Caco-2 (cell line): ENCODE measurements at regions not wholly inside any gene's neighbourhood (a gene's known extent, or its start where the extent isn't known, plus 50 kb on each side); places are given as distances from the start of the nearest gene placed in this dataset.

Source experiments
- BruUV-seq: library from RNA; stranded (reverse); fragments of 400-500 nt; replicated peaks from 2 replicates; lab custom pipeline; 2021; lab: Mats Ljungman, UMichigan
- CTCF ChIA-PET: fragments of 300-600 bp; sonication (Branson Sonifier 250); formaldehyde crosslinking; loops from one replicate; lab custom pipeline; 2022; ENCODE audit warnings: antibody characterized with exemption; lab: Charles Lee
- POLR2A ChIA-PET: fragments of 300-600 bp; sonication (Branson Sonifier 250); formaldehyde crosslinking; loops from one replicate; lab custom pipeline; 2022; ENCODE audit warnings: antibody characterized with exemption; lab: Charles Lee
- DNase-seq, 2 experiments: peaks; one replicate each; pipeline versions ENCODE4 v3.0.0 to v3.0.0-alpha.2; 2020 to 2022
- H3K27me3 ChIP-seq: replicated peaks from 2 replicates; pipeline ENCODE4 v1.6.0; 2011; ENCODE audit warnings: low read length; ENCODE audit not compliant: control insufficient read depth, insufficient read depth
- H3K36me3 ChIP-seq: 2 replicates; pipeline ENCODE4 v1.5.1; 2011; ENCODE audit warnings: low read length; ENCODE audit not compliant: control insufficient read depth, insufficient read depth
- H3K4me1 ChIP-seq: fragments of 250-450 bp; sonication (Bioruptor Pico); 2 replicates; pipeline ENCODE4 v1.5.1; 2020; ENCODE audit warnings: mild to moderate bottlenecking
- H3K4me3 ChIP-seq: 2 replicates; pipeline ENCODE4 v1.5.1; 2011; ENCODE audit warnings: low read depth, mild to moderate bottlenecking, control low read depth, low read length
- H3K9me3 ChIP-seq: fragments of 250-450 bp; sonication (Bioruptor Pico); 2 replicates; pipeline ENCODE4 v1.5.1; 2020; ENCODE audit warnings: mild to moderate bottlenecking, moderate library complexity
- H3K27ac Mint-ChIP-seq: one replicate; pipeline ENCODE4 v1.8.0; 2022; ENCODE audit warnings: mixed read lengths; ENCODE audit not compliant: unreplicated experiment
- H3K27me3 Mint-ChIP-seq: one replicate; pipeline ENCODE4 v1.8.0; 2022; ENCODE audit warnings: mixed read lengths; ENCODE audit not compliant: insufficient read depth, unreplicated experiment
- H3K36me3 Mint-ChIP-seq: one replicate; pipeline ENCODE4 v1.8.0; 2022; ENCODE audit warnings: mild to moderate bottlenecking, mixed read lengths; ENCODE audit not compliant: insufficient read depth, unreplicated experiment
- H3K4me1 Mint-ChIP-seq: one replicate; pipeline ENCODE4 v1.8.0; 2022; ENCODE audit warnings: low read depth, mixed read lengths; ENCODE audit not compliant: unreplicated experiment
- H3K4me3 Mint-ChIP-seq: one replicate; pipeline ENCODE4 v1.8.0; 2022; ENCODE audit warnings: mild to moderate bottlenecking, moderate library complexity, mixed read lengths; ENCODE audit not compliant: unreplicated experiment
- H3K9me3 Mint-ChIP-seq: one replicate; pipeline ENCODE4 v1.8.0; 2022; ENCODE audit warnings: mixed read lengths; ENCODE audit not compliant: unreplicated experiment
- intact Hi-C: fragments of 100-400 bp; cut with micrococcal nuclease; formaldehyde crosslinking; loops from one replicate; pipeline ENCODE4 v1.10.0; 2022; ENCODE audit not compliant: unreplicated experiment
- TF ChIP-seq, protein P1 (sequence below), 2 experiments: fragments of 200-600 bp in 1 of 2; IDR thresholded peaks; 1 replicate in 1 of 2; 2 replicates in 1 of 2; pipeline versions ENCODE4 v1.5.1 to v1.8.0; 2011 to 2022; ENCODE audit warnings: antibody characterized with exemption in 1 of 2, control low read depth in 1 of 2, inconsistent platforms in 1 of 2, low read depth in 1 of 2, low read length in 1 of 2, mild to moderate bottlenecking in 1 of 2, moderate library complexity in 1 of 2; ENCODE audit not compliant: insufficient read depth in 1 of 2, severe bottlenecking in 1 of 2, unreplicated experiment in 1 of 2

DNA sequence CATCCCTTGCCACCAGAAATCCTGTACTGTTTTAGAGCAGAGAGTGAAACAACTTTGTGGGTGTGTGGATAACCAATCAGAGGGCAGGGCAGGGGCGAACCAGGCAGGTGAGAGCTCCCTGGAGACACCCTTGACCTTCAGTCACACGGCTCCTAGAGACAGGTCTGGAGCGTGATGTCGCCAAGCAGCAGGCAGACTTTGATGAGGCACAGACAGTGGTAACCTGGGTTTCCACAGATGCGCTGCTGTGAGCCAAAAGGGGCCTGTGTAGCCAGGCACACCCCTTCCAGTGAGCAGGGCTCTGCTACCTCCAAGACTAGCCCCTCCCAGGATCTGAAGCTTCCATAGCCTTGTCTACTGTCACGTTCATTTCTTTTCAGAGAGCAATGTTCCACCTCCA, 317.8 kb upstream of the ADCY2 start:
- intact Hi-C loops: loop anchor here (5.0 kb wide), 2 partner anchors 184 to 314 kb away; no protein-coding TSS in a partner anchor
- Histone ChIP-seq H3K4me3 (no peak overlapping the region), H3K36me3 (no peaks in the 10 kb centered on the region), H3K9me3 (no peaks in the 10 kb centered on the region), H3K4me1 (no peaks in the 10 kb centered on the region), H3K27me3 (no peaks in the 10 kb centered on the region)
- Mint-ChIP-seq H3K4me3 (no peak overlapping the region), H3K36me3 (no peaks in the 10 kb centered on the region), H3K9me3 (no peaks in the 10 kb centered on the region), H3K27ac (no peak overlapping the region), H3K27me3 (no peaks in the 10 kb centered on the region), H3K4me1 (no peaks in the 10 kb centered on the region)
- DNase-seq: no peak
- no TSS peak for BruUV-seq
- CTCF ChIA-PET: no interaction called here
- POLR2A ChIA-PET: no interaction called here
- TF ChIP-seq, protein P1, sequence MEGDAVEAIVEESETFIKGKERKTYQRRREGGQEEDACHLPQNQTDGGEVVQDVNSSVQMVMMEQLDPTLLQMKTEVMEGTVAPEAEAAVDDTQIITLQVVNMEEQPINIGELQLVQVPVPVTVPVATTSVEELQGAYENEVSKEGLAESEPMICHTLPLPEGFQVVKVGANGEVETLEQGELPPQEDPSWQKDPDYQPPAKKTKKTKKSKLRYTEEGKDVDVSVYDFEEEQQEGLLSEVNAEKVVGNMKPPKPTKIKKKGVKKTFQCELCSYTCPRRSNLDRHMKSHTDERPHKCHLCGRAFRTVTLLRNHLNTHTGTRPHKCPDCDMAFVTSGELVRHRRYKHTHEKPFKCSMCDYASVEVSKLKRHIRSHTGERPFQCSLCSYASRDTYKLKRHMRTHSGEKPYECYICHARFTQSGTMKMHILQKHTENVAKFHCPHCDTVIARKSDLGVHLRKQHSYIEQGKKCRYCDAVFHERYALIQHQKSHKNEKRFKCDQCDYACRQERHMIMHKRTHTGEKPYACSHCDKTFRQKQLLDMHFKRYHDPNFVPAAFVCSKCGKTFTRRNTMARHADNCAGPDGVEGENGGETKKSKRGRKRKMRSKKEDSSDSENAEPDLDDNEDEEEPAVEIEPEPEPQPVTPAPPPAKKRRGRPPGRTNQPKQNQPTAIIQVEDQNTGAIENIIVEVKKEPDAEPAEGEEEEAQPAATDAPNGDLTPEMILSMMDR (IDR thresholded peaks at IDR 0.05; ENCODE audit: insufficient read depth in 1 of 2, low read depth in 1 of 2, low read length in 1 of 2, severe bottlenecking in 1 of 2, unreplicated experiment in 1 of 2): no peak

DNA sequence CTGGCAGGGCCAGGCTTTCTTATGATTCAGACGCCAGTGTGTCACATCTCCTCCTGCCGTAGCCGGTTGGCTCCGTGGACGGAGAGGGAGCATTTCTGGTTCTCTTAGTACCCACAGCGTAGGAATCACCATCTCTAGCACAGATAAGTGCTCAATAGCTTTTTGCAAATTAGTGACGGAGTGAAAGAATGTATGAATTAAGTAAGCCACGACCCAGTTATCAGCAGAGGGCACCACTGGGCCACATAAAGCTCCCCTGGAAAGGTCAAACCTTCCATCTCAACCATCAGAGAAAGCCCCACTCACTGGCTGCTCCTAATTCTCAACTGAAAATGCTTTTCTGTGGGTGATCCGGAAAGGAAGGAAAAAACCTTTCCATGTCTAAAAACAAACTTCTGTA, 317.0 kb upstream of the ADCY2 start:
- no peak overlapping the region for H3K27ac Mint-ChIP-seq
- TF ChIP-seq, protein P1 (IDR thresholded peaks at IDR 0.05; ENCODE audit: insufficient read depth in 1 of 2, low read depth in 1 of 2, low read length in 1 of 2, severe bottlenecking in 1 of 2, unreplicated experiment in 1 of 2): peak; percentile 31 to 57
- H3K27me3 ChIP-seq: no peaks in the 10 kb centered on the region
- H3K4me3 Mint-ChIP-seq: no peak overlapping the region
- no peaks in the 10 kb centered on the region for H3K9me3 ChIP-seq
- no peaks in the 10 kb centered on the region for H3K9me3 Mint-ChIP-seq
- no peaks in the 10 kb centered on the region for H3K27me3 Mint-ChIP-seq
- no peaks in the 10 kb centered on the region for H3K36me3 ChIP-seq
- BruUV-seq: no TSS peak
- ChIA-PET POLR2A (no interaction called here), CTCF (interaction anchor here (1.0 to 1.1 kb wide), 2 partner anchors 385 to 676 kb away, joined by 3 to 7 read pairs; no protein-coding TSS in a partner anchor)
- H3K4me3 ChIP-seq: no peak overlapping the region
- no peaks in the 10 kb centered on the region for H3K4me1 ChIP-seq
- no peaks in the 10 kb centered on the region for H3K36me3 Mint-ChIP-seq
- intact Hi-C loops: loop anchor here (5.0 kb wide), 2 partner anchors 183 to 313 kb away; no protein-coding TSS in a partner anchor
- no peaks in the 10 kb centered on the region for H3K4me1 Mint-ChIP-seq
- peak in 1 of 2 experiments; percentile 19 for DNase-seq

DNA sequence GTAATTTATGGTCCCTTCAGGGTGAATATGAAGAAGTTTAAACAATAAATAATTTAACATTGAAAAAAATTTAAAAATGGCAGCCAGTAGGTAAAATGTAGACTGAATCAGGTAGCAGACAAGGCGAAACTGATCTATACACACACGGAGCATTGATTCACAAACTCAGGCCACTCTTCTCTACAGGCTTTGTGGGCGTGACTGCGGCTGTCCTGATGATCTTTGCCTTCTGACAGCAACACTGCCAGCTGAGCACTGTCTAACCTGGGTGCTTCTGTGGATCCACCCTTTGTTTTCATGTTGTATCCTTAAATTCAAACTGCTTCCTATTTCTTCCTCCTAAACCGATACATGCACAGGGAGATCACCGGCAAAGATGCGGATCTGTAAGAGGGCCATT, 315.4 kb upstream of the ADCY2 start:
- no peak overlapping the region for H3K4me3 Mint-ChIP-seq
- no peaks in the 10 kb centered on the region for H3K36me3 Mint-ChIP-seq
- H3K9me3 ChIP-seq: no peaks in the 10 kb centered on the region
- no peaks in the 10 kb centered on the region for H3K27me3 Mint-ChIP-seq
- H3K9me3 Mint-ChIP-seq: no peaks in the 10 kb centered on the region
- TF ChIP-seq, protein P1 (IDR thresholded peaks at IDR 0.05; ENCODE audit: insufficient read depth in 1 of 2, low read depth in 1 of 2, low read length in 1 of 2, severe bottlenecking in 1 of 2, unreplicated experiment in 1 of 2): no peak
- H3K4me3 ChIP-seq: no peak overlapping the region
- CTCF ChIA-PET: no interaction called here
- DNase-seq: no peak
- no TSS peak for BruUV-seq
- intact Hi-C loops: no loop called here
- no peaks in the 10 kb centered on the region for H3K4me1 Mint-ChIP-seq
- no peaks in the 10 kb centered on the region for H3K36me3 ChIP-seq
- POLR2A ChIA-PET: no interaction called here
- no peak overlapping the region for H3K27ac Mint-ChIP-seq
- no peaks in the 10 kb centered on the region for H3K4me1 ChIP-seq
- no peaks in the 10 kb centered on the region for H3K27me3 ChIP-seq
